Glutamatergic neuron (in vitro differentiated cells): ENCODE measurements at regions not wholly inside any gene's neighbourhood (a gene's known extent, or its start where the extent isn't known, plus 50 kb on each side); places are given as distances from the start of the nearest gene placed in this dataset.

Source experiments
- DNase-seq: peaks from one replicate; pipeline ENCODE4 v3.0.0; 2022
- H3K27ac Mint-ChIP-seq: one replicate; pipeline ENCODE4 v1.8.0; 2020; ENCODE audit warnings: mild to moderate bottlenecking, mixed read lengths, inconsistent platforms; ENCODE audit not compliant: unreplicated experiment
- H3K27me3 Mint-ChIP-seq: one replicate; pipeline ENCODE4 v1.8.0; 2020; ENCODE audit warnings: mild to moderate bottlenecking, moderate library complexity, mixed read lengths, inconsistent platforms; ENCODE audit not compliant: unreplicated experiment
- H3K36me3 Mint-ChIP-seq: one replicate; pipeline ENCODE4 v1.8.0; 2020; ENCODE audit warnings: mild to moderate bottlenecking, mixed read lengths, inconsistent platforms; ENCODE audit not compliant: unreplicated experiment
- H3K4me1 Mint-ChIP-seq: one replicate; pipeline ENCODE4 v1.8.0; 2020; ENCODE audit warnings: mild to moderate bottlenecking, low read depth, mixed read lengths, inconsistent platforms; ENCODE audit not compliant: unreplicated experiment
- H3K4me3 Mint-ChIP-seq: one replicate; pipeline ENCODE4 v1.8.0; 2020; ENCODE audit warnings: mild to moderate bottlenecking, mixed read lengths, inconsistent platforms; ENCODE audit not compliant: unreplicated experiment
- H3K9me3 Mint-ChIP-seq: one replicate; pipeline ENCODE4 v1.8.0; 2020; ENCODE audit warnings: mild to moderate bottlenecking, moderate library complexity, mixed read lengths, inconsistent platforms; ENCODE audit not compliant: unreplicated experiment
- TF ChIP-seq, protein P1 (sequence below): fragments of 200-600 bp; sonication (generic); IDR thresholded peaks from one replicate; pipeline ENCODE4 v1.5.0; 2021; ENCODE audit not compliant: partially characterized antibody, unreplicated experiment

DNA sequence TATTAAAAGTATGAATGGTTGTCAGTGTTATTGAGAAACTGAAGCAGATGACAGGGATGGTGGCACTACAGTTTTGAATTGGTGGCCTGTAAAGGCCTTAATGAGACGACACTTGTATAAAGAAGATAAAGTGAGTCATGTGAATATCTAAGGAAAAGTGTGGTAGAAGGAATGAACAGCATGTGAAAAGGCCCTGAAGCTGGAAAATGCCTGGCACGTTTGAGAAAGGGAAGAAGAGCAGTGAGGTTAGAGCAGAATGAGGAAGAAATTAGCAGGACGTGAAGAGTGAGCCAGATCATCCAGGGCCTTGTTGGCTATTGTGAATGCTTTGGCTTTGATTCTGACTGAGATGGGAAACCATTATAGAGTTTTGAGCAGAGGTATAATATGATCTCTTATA is 387.6 kb upstream of the DPH6 start:
- H3K4me3 Mint-ChIP-seq, result no peak overlapping the region
- no peak overlapping the region for H3K27ac Mint-ChIP-seq
- DNase-seq, result no peak
- no peaks in the 10 kb centered on the region for H3K36me3 Mint-ChIP-seq
- H3K27me3 Mint-ChIP-seq, result no peaks in the 10 kb centered on the region
- no peaks in the 10 kb centered on the region for H3K9me3 Mint-ChIP-seq
- TF ChIP-seq, protein P1, sequence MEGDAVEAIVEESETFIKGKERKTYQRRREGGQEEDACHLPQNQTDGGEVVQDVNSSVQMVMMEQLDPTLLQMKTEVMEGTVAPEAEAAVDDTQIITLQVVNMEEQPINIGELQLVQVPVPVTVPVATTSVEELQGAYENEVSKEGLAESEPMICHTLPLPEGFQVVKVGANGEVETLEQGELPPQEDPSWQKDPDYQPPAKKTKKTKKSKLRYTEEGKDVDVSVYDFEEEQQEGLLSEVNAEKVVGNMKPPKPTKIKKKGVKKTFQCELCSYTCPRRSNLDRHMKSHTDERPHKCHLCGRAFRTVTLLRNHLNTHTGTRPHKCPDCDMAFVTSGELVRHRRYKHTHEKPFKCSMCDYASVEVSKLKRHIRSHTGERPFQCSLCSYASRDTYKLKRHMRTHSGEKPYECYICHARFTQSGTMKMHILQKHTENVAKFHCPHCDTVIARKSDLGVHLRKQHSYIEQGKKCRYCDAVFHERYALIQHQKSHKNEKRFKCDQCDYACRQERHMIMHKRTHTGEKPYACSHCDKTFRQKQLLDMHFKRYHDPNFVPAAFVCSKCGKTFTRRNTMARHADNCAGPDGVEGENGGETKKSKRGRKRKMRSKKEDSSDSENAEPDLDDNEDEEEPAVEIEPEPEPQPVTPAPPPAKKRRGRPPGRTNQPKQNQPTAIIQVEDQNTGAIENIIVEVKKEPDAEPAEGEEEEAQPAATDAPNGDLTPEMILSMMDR, result no peak
- H3K4me1 Mint-ChIP-seq, result no peaks in the 10 kb centered on the region

DNA sequence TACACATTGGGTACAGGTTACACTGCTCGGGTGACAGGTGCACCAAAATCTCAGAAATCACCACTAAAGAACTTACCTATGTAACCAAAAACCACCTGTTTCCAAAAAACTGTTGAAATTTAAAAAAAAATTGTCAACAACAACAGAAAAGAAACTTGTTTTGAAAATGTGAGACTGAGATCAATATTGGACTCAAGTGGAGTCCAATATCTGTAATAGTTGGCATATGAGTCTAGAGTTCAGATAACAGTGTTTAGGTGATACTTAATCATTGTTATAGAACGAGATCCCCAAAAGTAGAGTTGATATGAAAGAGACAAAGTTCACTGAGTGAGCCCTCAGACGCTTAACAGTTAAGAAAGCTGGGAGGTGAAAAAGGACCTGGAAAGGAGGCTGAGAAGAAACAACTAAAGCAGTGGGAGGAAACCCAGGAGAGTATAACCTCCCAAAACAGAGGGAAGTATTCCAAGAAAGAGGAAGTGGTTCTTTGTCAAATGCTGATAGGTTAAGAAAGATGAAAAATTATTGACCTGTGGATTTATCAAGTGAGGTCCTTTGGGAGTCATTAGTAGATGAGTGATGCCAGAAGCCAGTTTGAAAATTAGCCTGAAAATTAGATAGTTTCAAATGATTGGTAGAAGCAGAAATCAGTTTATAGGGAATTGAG is 388.6 kb upstream of the DPH6 start:
- H3K4me3 Mint-ChIP-seq, result no peak overlapping the region
- H3K4me1 Mint-ChIP-seq, result no peaks in the 10 kb centered on the region

DNA sequence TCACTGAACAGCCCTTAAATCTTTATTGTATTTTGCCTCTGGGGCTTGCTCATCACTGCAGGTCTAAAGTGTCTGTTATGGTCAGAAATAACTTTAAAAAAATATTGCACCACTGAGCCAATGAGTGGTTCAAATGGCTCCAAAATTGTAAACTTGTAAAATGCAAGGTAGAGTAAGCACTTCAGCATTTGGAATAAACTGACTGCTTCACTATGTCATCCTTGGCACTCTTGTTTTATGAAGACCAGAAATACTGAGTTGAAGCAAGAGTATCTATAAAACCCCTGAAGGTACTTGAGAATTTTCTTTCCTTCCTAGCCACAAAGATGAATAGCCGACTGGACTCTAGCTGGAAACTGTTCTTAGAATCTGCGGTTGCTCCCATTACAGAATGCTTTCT is 390.3 kb upstream of the DPH6 start:
- Mint-ChIP-seq H3K36me3 (no peaks in the 10 kb centered on the region), H3K4me3 (no peak overlapping the region), H3K27me3 (no peaks in the 10 kb centered on the region), H3K9me3 (no peaks in the 10 kb centered on the region), H3K27ac (no peak overlapping the region), H3K4me1 (no peaks in the 10 kb centered on the region)
- TF ChIP-seq, protein P1, result no peak
- no peak for DNase-seq

More for the DNA sequence above, 388.6 kb upstream of the DPH6 start:
- H3K36me3 Mint-ChIP-seq, result no peaks in the 10 kb centered on the region
- no peaks in the 10 kb centered on the region for H3K9me3 Mint-ChIP-seq
- DNase-seq, result no peak
- TF ChIP-seq, protein P1, result no peak
- H3K27ac Mint-ChIP-seq, result no peak overlapping the region
- no peaks in the 10 kb centered on the region for H3K27me3 Mint-ChIP-seq

DNA sequence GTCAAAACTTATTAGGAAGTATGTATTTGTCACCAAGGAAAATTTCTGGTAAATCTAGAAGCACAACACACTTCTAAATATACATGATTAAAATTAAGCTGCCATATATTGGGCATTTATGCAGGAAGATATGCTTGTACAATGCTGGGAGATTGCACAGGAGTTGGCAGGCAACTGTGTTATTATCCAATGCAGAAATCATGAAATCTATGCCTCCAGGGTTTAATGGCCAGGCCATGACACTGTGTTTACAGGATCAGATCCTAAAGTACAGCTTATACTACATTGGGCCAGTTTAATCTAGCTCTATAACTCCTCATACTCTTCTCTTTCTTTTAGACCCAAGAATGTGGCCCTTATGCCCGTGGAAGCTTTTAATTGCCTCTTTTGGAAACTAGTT is 391.4 kb upstream of the DPH6 start:
- no peak overlapping the region for H3K4me3 Mint-ChIP-seq
- TF ChIP-seq, protein P1, result no peak
- no peak for DNase-seq
- no peaks in the 10 kb centered on the region for H3K36me3 Mint-ChIP-seq
- H3K27ac Mint-ChIP-seq, result no peak overlapping the region
- no peaks in the 10 kb centered on the region for H3K4me1 Mint-ChIP-seq
- H3K27me3 Mint-ChIP-seq, result no peaks in the 10 kb centered on the region
- H3K9me3 Mint-ChIP-seq, result no peaks in the 10 kb centered on the region

DNA sequence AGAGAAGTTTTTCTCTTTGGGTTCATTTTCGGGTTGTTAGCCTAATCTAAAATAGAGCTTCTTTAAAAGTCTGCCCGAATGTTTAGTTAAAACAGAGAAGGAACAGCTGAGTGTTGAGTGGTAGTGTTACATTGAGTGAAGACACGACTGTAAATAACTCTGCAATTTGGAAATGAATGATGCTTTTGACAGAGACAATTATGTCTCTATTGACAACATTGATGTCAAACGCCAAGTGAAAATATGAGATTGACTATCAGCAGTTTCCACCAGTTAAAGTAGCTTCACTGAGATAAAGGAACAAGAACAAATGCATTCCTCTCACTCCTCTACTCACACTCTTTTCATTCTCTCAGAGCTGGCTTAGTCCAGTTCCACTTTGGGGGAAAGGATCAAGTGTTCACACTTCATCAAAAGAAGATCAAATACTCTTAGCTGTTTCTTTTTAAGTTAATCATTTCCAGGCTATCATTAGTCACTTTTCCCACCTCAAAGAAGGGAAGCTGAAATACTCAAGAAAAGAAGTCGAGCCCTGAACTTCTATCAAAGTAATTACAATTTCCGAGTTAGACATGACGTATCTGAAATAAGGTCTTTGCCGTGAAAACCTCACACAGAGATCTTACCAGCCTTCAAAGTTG is 399.1 kb upstream of the DPH6 start:
- Mint-ChIP-seq H3K27me3 (no peaks in the 10 kb centered on the region), H3K4me1 (peaks cover 7% of the 10 kb centered on the region), H3K9me3 (no peaks in the 10 kb centered on the region), H3K4me3 (no peak overlapping the region), H3K36me3 (no peaks in the 10 kb centered on the region), H3K27ac (no peak overlapping the region)
- DNase-seq, result no peak
- TF ChIP-seq, protein P1, result no peak
